MCF 10A (cell line): ENCODE measurements at regions not wholly inside any gene's neighbourhood (a gene's known extent, or its start where the extent isn't known, plus 50 kb on each side); places are given as distances from the start of the nearest gene placed in this dataset.

ENCODE experiments used
- BruUV-seq: library from RNA; stranded (reverse); fragments of 400-500 nt; replicated peaks from 2 replicates; lab custom pipeline; 2021; lab: Mats Ljungman, UMichigan
- CTCF ChIA-PET: fragments of 300-600 bp; sonication (Branson Sonifier 250); formaldehyde crosslinking; extraction: SDS; loops from one replicate; lab custom pipeline; 2021; ENCODE audit warnings: antibody characterized with exemption, inconsistent platforms; lab: Yijun Ruan, JAX
- POLR2A ChIA-PET: fragments of 300-600, 350-650 bp; sonication (Branson Sonifier 250); formaldehyde crosslinking; extraction: SDS; loops from one replicate; lab custom pipeline; 2020; ENCODE audit warnings: antibody characterized with exemption, inconsistent platforms; lab: Yijun Ruan, JAX
- DNase-seq: peaks from one replicate; pipeline ENCODE4 v3.0.0-alpha.2; 2018; ENCODE audit not compliant: unreplicated experiment
- H3K27ac Mint-ChIP-seq: one replicate; pipeline ENCODE4 v1.8.0; 2022; ENCODE audit warnings: mild to moderate bottlenecking, low read depth, mixed read lengths; ENCODE audit not compliant: unreplicated experiment
- H3K27me3 Mint-ChIP-seq: one replicate; pipeline ENCODE4 v1.8.0; 2022; ENCODE audit warnings: mixed read lengths; ENCODE audit not compliant: insufficient read depth, unreplicated experiment
- H3K36me3 Mint-ChIP-seq: one replicate; pipeline ENCODE4 v1.8.0; 2022; ENCODE audit warnings: mild to moderate bottlenecking, moderate library complexity, mixed read lengths; ENCODE audit not compliant: insufficient read depth, unreplicated experiment
- H3K4me1 Mint-ChIP-seq: one replicate; pipeline ENCODE4 v1.8.0; 2022; ENCODE audit warnings: mixed read lengths; ENCODE audit not compliant: insufficient read depth, unreplicated experiment
- H3K4me3 Mint-ChIP-seq: one replicate; pipeline ENCODE4 v1.8.0; 2022; ENCODE audit warnings: mild to moderate bottlenecking, moderate library complexity, mixed read lengths; ENCODE audit not compliant: unreplicated experiment
- H3K9me3 Mint-ChIP-seq: one replicate; pipeline ENCODE4 v1.8.0; 2022; ENCODE audit warnings: mixed read lengths; ENCODE audit not compliant: unreplicated experiment
- CTCF ChIP-seq: fragments of 200-600 bp; IDR thresholded peaks from one replicate; pipeline ENCODE4 v1.8.0; 2022; ENCODE audit warnings: antibody characterized with exemption, mild to moderate bottlenecking; ENCODE audit not compliant: unreplicated experiment
- intact Hi-C: fragments of 100-400 bp; cut with micrococcal nuclease; formaldehyde crosslinking; loops from 2 replicates; pipeline ENCODE4 v1.14.1; 2022

DNA sequence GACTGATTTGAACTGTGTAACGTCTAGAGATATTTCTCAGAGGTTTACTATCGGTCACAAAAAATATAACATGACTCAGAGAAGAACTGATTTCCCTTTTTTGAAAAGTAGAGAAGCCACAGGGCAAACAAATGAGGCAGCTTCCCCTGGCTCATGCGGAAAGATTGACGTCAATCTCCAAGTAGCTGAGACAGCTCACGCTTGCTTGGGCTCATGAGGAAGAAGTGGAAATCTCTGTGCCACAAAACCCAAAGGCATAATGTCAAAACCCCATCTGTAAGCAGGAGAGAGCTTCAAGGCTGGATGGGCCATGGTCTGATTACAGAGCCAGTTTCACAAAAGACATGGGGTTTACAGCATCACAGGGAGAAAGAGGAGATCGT, 188.1 kb downstream of the ARL4C start:
- no peak for TF ChIP-seq CTCF
- Mint-ChIP-seq H3K27me3 (no peaks in the 10 kb centered on the region), H3K36me3 (no peaks in the 10 kb centered on the region), H3K4me1 (peaks cover 24% of the 10 kb centered on the region), H3K4me3 (no peak overlapping the region), H3K9me3 (no peaks in the 10 kb centered on the region), H3K27ac (no peak overlapping the region)
- no TSS peak for BruUV-seq
- ChIA-PET POLR2A (no interaction called here), CTCF (interaction anchor here (0.9 kb wide), 1 partner anchor 67 kb away, joined by 3 read pairs; no protein-coding TSS in a partner anchor)
- intact Hi-C loops: loop anchor here (5.0 kb wide), 1 partner anchor 188 kb away; the partner anchor contains the start of gene ARL4C
- DNase-seq: no peak

- Mint-ChIP-seq H3K36me3 (no peaks in the 10 kb centered on the region), H3K27me3 (no peaks in the 10 kb centered on the region), H3K27ac (no peak overlapping the region), H3K9me3 (no peaks in the 10 kb centered on the region), H3K4me3 (no peak overlapping the region), H3K4me1 (peaks cover 24% of the 10 kb centered on the region)
- intact Hi-C loops: loop anchor here (5.0 kb wide), 1 partner anchor 189 kb away; the partner anchor contains the start of gene ARL4C
- no TSS peak for BruUV-seq
- DNase-seq: no peak
- ChIA-PET CTCF (interaction anchor here (0.9 kb wide), 1 partner anchor 66 kb away, joined by 3 read pairs; no protein-coding TSS in a partner anchor), POLR2A (no interaction called here)
- TF ChIP-seq CTCF: no peak
Measured at GRCh38 chr2:234308073-234308812, 188.6 kb downstream of the ARL4C start.

- ChIA-PET CTCF (interaction anchor here (0.9 kb wide), 1 partner anchor 15 kb away, joined by 3 read pairs; no protein-coding TSS in a partner anchor), POLR2A (interaction anchor here (0.5 to 3.1 kb wide), 3 partner anchors 28 to 1302 kb away, joined by 3 to 17 read pairs (median 8); no protein-coding TSS in a partner anchor)
- H3K27ac Mint-ChIP-seq: no peak overlapping the region
- H3K4me1 Mint-ChIP-seq: peaks cover 31% of the 10 kb centered on the region
- no peak for TF ChIP-seq CTCF
- H3K9me3 Mint-ChIP-seq: no peaks in the 10 kb centered on the region
- BruUV-seq: no TSS peak
- intact Hi-C loops: loop anchor here (5.0 kb wide), 1 partner anchor 190 kb away; the partner anchor contains the start of gene ARL4C
- no peaks in the 10 kb centered on the region for H3K27me3 Mint-ChIP-seq
- H3K36me3 Mint-ChIP-seq: no peaks in the 10 kb centered on the region
- no peak for DNase-seq
- no peak overlapping the region for H3K4me3 Mint-ChIP-seq
Measured at GRCh38 chr2:234307322-234307961, 189.4 kb downstream of the ARL4C start.
